B cell (primary cell): ENCODE measurements at regions not wholly inside any gene's neighbourhood (a gene's known extent, or its start where the extent isn't known, plus 50 kb on each side); places are given as distances from the start of the nearest gene placed in this dataset.
"Not testable (repeated sequence)": the region's sequence is repeated elsewhere in the genome, so short reads cannot be mapped to it uniquely, and the experiment has no call there.

Source experiments
- ATAC-seq: fragments of 200-7000 bp; cut with Tn5 transposase; one replicate; pipeline ENCODE4 v1.10.0; 2021; ENCODE audit warnings: low read depth, mild to moderate bottlenecking, moderate number of reproducible peaks, moderate library complexity
- CTCF ChIA-PET: fragments of 350-600 bp; sonication (Branson Sonifier 250); formaldehyde crosslinking; loops from one replicate; lab custom pipeline; 2021; ENCODE audit warnings: antibody characterized with exemption, inconsistent platforms; lab: Charles Lee
- POLR2A ChIA-PET: fragments of 350-600 bp; sonication (Branson Sonifier 250); formaldehyde crosslinking; loops from one replicate; lab custom pipeline; 2021; ENCODE audit warnings: antibody characterized with exemption; lab: Charles Lee
- DNase-seq: peaks from one replicate; pipeline ENCODE4 v3.0.0; 2013
- H2AFZ ChIP-seq: 2 replicates; pipeline ENCODE4 v1.6.1; 2012; ENCODE audit warnings: mild to moderate bottlenecking, low read depth, low read length; ENCODE audit not compliant: insufficient read depth, poor library complexity, severe bottlenecking
- H3K27ac ChIP-seq, 2 donors: 1 replicate in 1 of 2; 2 replicates in 1 of 2; pipeline ENCODE4 v1.5.1; 2012 to 2013; ENCODE audit warnings: low read length in 2 of 2, mild to moderate bottlenecking in 2 of 2, moderate library complexity in 1 of 2
- H3K27me3 ChIP-seq, 4 experiments: fragments of 200-600 bp in 1 of 4; sonication (generic) in 1 of 4; replicated peaks in 1 of 4; 1 replicate in 2 of 4; 2 replicates in 2 of 4; pipeline versions ENCODE4 v1.6.1 to v1.7.0; 2013 to 2016; ENCODE audit warnings: low read length in 3 of 4, mild to moderate bottlenecking in 2 of 4, mixed read lengths in 1 of 4, moderate library complexity in 1 of 4; ENCODE audit not compliant: insufficient read depth in 4 of 4, control insufficient read depth in 3 of 4; ENCODE audit errors: control extremely low read depth in 1 of 4
- H3K36me3 ChIP-seq, 2 experiments: replicated peaks in 1 of 2; 1 replicate in 1 of 2; 2 replicates in 1 of 2; pipeline versions ENCODE4 v1.6.1 to v1.7.1; 2013; ENCODE audit warnings: low read length in 1 of 2; ENCODE audit not compliant: insufficient read depth in 2 of 2, control insufficient read depth in 1 of 2; ENCODE audit errors: control extremely low read depth in 1 of 2, extremely low read depth in 1 of 2
- H3K4me1 ChIP-seq, 2 donors: fragments of 200-600 bp in 1 of 2; sonication (generic) in 1 of 2; 1 replicate in 1 of 2; 2 replicates in 1 of 2; pipeline versions ENCODE4 v1.5.1 to v1.6.1; 2013 to 2017; ENCODE audit warnings: low read length in 2 of 2; ENCODE audit not compliant: control insufficient read depth in 2 of 2, insufficient read depth in 2 of 2
- H3K4me2 ChIP-seq: replicated peaks from 2 replicates; pipeline ENCODE3; 2012; ENCODE audit warnings: mild to moderate bottlenecking, low read depth, low read length; ENCODE audit not compliant: poor library complexity, severe bottlenecking
- H3K4me3 ChIP-seq, 5 experiments: fragments of 200-600 bp in 1 of 5; sonication (generic) in 1 of 5; 1 replicate in 3 of 5; 2 replicates in 2 of 5; pipeline versions ENCODE4 v1.5.1 to v1.7.0; 2011 to 2016; ENCODE audit warnings: low read length in 4 of 5, mild to moderate bottlenecking in 4 of 5, low read depth in 2 of 5, control low read depth in 1 of 5, moderate library complexity in 1 of 5; ENCODE audit not compliant: insufficient read depth in 1 of 5; ENCODE audit errors: control extremely low read depth in 1 of 5, extremely low read depth in 1 of 5
- H3K79me2 ChIP-seq: fragments of 200-600 bp; sonication (generic); one replicate; pipeline ENCODE4 v1.6.0; 2016; ENCODE audit warnings: low read length; ENCODE audit not compliant: control insufficient read depth, insufficient read depth
- H3K9ac ChIP-seq: fragments of 200-600 bp; sonication (generic); 2 replicates; pipeline ENCODE4 v1.6.1; 2017; ENCODE audit warnings: mild to moderate bottlenecking, low read length, moderate library complexity
- H3K9me3 ChIP-seq, 3 donors: one replicate each; pipeline versions ENCODE4 v1.6.1 to v1.7.1; 2013; ENCODE audit warnings: low read length in 2 of 3; ENCODE audit not compliant: control insufficient read depth in 2 of 3, insufficient read depth in 1 of 3; ENCODE audit errors: control extremely low read depth in 1 of 3
- H4K20me1 ChIP-seq: 2 replicates; pipeline ENCODE4 v1.6.0; 2012; ENCODE audit warnings: mild to moderate bottlenecking, low read length; ENCODE audit not compliant: insufficient read depth, control insufficient read depth, poor library complexity, severe bottlenecking
- H3K27ac Mint-ChIP-seq: one replicate; pipeline ENCODE4 v1.8.0; 2021; ENCODE audit warnings: mixed read lengths
- H3K27me3 Mint-ChIP-seq: one replicate; pipeline ENCODE4 v1.8.0; 2021; ENCODE audit warnings: mixed read lengths
- H3K4me1 Mint-ChIP-seq: one replicate; pipeline ENCODE4 v1.8.0; 2021; ENCODE audit warnings: mixed read lengths
- H3K4me3 Mint-ChIP-seq: one replicate; pipeline ENCODE4 v1.8.0; 2021; ENCODE audit warnings: mixed read lengths
- H3K9me3 Mint-ChIP-seq: one replicate; pipeline ENCODE4 v1.8.0; 2022; ENCODE audit warnings: mixed read lengths; ENCODE audit not compliant: insufficient read depth
- CTCF ChIP-seq: fragments of 200-600 bp; IDR thresholded peaks from one replicate; pipeline ENCODE4 v1.8.0; 2022; ENCODE audit warnings: antibody characterized with exemption, mild to moderate bottlenecking
- EZH2 ChIP-seq: IDR thresholded peaks from 2 replicates; pipeline ENCODE4 v1.6.1; 2012; ENCODE audit warnings: borderline replicate concordance, low read depth, mild to moderate bottlenecking, moderate library complexity, low read length; ENCODE audit not compliant: insufficient read depth, poor library complexity, severe bottlenecking
- WGBS: methylation state at CpG from one replicate; pipeline ENCODE4 v1.1.5; 2013; ENCODE audit warnings: missing lambda C conversion rate; ENCODE audit not compliant: insufficient coverage; 5-methylcytosine and 5-hydroxymethylcytosine counted together
- intact Hi-C: fragments of 100-400 bp; cut with micrococcal nuclease; formaldehyde crosslinking; loops from one replicate; pipeline ENCODE4 v1.10.0; 2022

GRCh38 chr4:92021203-92021602, 282.6 kb upstream of the GRID2 start:
- ChIA-PET CTCF (no interaction called here), POLR2A (no interaction called here)
- Histone ChIP-seq H2AFZ (no peak overlapping the region), H3K36me3 (no peaks in the 10 kb centered on the region), H3K9ac (no peak overlapping the region), H3K79me2 (no peaks in the 10 kb centered on the region), H3K4me1 (no peaks in the 10 kb centered on the region), H3K27me3 (no peaks in the 10 kb centered on the region), H3K4me3 (no peak overlapping the region), H3K4me2 (no peak overlapping the region), H4K20me1 (no peaks in the 10 kb centered on the region), H3K27ac (no peak overlapping the region), H3K9me3 (peaks cover 0 to 1% (median 0%) of the 10 kb centered on the region in 3 donors)
- no peak for ATAC-seq
- H3K27ac Mint-ChIP-seq, result no peak overlapping the region
- WGBS, result no CpG with 5 or more reads among the region's 1 CpG
- DNase-seq, result no peak
- no peaks in the 10 kb centered on the region for H3K27me3 Mint-ChIP-seq
- H3K4me3 Mint-ChIP-seq, result no peak overlapping the region
- no peaks in the 10 kb centered on the region for H3K4me1 Mint-ChIP-seq
- intact Hi-C loops, result no loop called here
- TF ChIP-seq EZH2, result no peak
- no peak for TF ChIP-seq CTCF
- H3K9me3 Mint-ChIP-seq, result peaks cover 8% of the 10 kb centered on the region

- peaks cover 8% of the 10 kb centered on the region for H3K9me3 Mint-ChIP-seq
- TF ChIP-seq CTCF, result no peak
- no peak for TF ChIP-seq EZH2
- intact Hi-C loops, result no loop called here
- H3K9me3 ChIP-seq, result peaks cover 0 to 1% (median 0%) of the 10 kb centered on the region in 3 donors
- no peak overlapping the region for H2AFZ ChIP-seq
- H3K4me1 ChIP-seq, result no peaks in the 10 kb centered on the region
- H3K9ac ChIP-seq, result no peak overlapping the region
- no peak for DNase-seq
- no CpG with 5 or more reads among the region's 2 CpGs for WGBS
- no peak for ATAC-seq
- H3K4me1 Mint-ChIP-seq, result no peaks in the 10 kb centered on the region
- ChIA-PET CTCF (no interaction called here), POLR2A (no interaction called here)
- H3K27me3 ChIP-seq, result no peaks in the 10 kb centered on the region
- no peak overlapping the region for H3K27ac ChIP-seq
- H3K36me3 ChIP-seq, result no peaks in the 10 kb centered on the region
- no peak overlapping the region for H3K4me3 Mint-ChIP-seq
- no peak overlapping the region for H3K27ac Mint-ChIP-seq
- no peaks in the 10 kb centered on the region for H4K20me1 ChIP-seq
- H3K79me2 ChIP-seq, result no peaks in the 10 kb centered on the region
- no peak overlapping the region for H3K4me2 ChIP-seq
- no peak overlapping the region for H3K4me3 ChIP-seq
- no peaks in the 10 kb centered on the region for H3K27me3 Mint-ChIP-seq
These were observed 282.0 kb upstream of the GRID2 start for GRCh38 chr4:92021788-92022187.

- H3K4me1 Mint-ChIP-seq, H3K79me2 ChIP-seq, H3K36me3 ChIP-seq, H3K9me3 ChIP-seq, H3K4me3 Mint-ChIP-seq, H3K27me3 ChIP-seq, H3K9me3 Mint-ChIP-seq, H3K27me3 Mint-ChIP-seq, POLR2A ChIA-PET, DNase-seq, H3K4me3 ChIP-seq, intact Hi-C loops, H3K4me2 ChIP-seq, H3K27ac Mint-ChIP-seq, H2AFZ ChIP-seq, H4K20me1 ChIP-seq, CTCF ChIA-PET, ATAC-seq, H3K9ac ChIP-seq, H3K27ac ChIP-seq, H3K4me1 ChIP-seq: not testable (repeated sequence)
- 91% methylated on average over 6 of the region's 6 CpGs for WGBS
These were observed 274.9 kb upstream of the GRID2 start for GRCh38 chr4:92028830-92029229.
